Superior temporal gyrus (tissue), 1 donor: ENCODE measurements at regions not wholly inside any gene's neighbourhood (a gene's known extent, or its start where the extent isn't known, plus 50 kb on each side); places are given as distances from the start of the nearest gene placed in this dataset.
"Not testable (repeated sequence)": the region's sequence is repeated elsewhere in the genome, so short reads cannot be mapped to it uniquely, and the experiment has no call there.

ENCODE experiments used
- DNase-seq: peaks from one replicate; pipeline ENCODE4 v3.0.0-alpha.2; 2016; ENCODE audit errors: extremely low spot score

DNA sequence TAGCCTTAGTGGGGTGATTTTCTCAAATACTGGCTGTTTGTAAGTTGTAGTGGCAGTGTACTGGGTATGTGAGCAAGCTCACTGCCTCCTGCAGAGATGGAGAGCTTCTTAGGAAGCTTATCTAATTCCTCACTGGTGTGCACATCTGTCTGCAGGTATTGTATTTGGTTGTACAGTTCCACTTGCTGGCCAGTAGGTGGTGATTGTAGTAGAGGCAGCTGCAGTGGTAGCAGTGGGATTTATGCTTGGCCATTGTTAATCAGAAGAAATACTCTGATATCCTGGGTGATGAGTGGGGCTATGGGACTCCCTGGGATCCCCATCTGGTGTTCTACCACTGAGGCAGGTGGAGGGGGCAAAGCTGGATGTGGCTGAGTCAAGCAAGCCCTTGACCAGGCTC lies 276.1 kb upstream of the SPAG17 start:
- no peak for DNase-seq

DNA sequence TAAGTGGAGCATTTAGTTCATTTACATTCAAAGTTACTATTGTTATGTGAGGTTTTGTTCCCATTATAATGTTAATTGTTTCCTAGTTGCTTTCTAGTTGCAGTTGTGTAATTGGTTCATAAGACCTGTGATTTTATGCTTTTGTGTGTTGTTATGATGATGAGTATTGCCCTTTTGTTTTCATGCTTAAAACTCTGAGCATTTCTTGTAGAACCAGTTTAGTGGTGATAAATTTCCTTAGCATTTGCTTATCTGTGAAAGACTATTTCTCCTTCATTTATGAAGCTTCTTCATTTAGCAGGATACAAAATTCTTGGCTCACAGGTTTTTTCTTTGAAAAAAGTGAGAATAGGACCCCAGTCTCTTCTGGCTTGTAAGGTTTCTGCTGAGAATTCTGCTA lies 274.8 kb upstream of the SPAG17 start:
- no peak for DNase-seq

DNA sequence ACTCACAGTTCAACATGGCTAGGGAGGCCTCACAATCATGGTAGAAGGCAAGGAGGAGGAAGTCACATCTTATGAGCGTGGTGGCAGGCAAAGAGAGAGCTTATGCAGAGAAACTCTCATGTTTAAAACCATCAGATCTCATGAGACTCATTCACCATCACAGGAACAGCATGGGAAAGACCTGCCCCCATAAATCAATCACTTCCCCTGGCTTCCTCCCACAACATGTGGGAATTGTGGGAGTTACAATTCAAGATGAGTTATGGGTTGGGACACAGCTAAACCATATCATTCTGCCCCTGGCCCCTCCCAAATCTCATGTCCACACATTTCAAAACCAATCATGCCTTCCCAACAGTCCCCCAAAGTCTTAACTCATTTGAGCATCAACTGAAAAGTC lies 268.8 kb upstream of the SPAG17 start:
- DNase-seq: not testable (repeated sequence)

DNA sequence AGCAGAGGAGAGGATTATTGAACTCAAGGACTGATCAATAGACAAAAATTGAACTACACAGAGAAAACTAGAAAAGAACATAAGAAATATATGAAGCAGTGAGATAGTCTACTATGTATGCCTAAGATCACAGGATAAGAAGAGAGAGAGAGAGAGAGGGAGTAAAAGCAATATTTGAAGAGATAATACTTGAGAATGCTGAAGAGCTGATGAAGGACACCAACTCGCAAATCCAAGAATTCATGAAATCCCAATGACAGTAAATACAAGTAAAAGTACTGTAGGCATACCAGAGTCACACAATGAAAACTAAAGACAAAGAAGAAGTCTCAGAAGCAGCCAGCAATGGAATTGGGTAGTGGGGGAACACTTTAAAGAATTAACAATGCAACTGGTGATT lies 260.1 kb upstream of the SPAG17 start:
- no peak for DNase-seq

DNA sequence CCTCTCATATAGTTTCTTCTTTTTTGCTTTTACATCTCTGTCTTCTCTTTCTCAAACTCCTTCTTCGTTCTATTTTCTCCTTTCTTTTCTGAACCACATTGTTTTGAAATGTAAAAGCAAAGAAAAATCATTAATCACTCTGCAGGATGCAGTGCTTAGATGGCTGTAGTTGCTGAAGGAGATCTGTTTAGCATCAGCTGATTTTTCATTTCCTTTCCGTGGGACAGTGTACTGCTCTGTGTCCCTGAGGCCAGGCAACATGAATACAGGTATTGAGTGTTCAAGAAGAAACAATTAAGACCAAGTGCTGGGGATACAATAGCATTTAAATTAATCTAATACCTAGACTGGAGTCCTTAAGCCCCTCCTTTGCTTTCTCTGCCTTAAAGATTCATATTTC lies 257.2 kb upstream of the SPAG17 start:
- DNase-seq: no peak

DNA sequence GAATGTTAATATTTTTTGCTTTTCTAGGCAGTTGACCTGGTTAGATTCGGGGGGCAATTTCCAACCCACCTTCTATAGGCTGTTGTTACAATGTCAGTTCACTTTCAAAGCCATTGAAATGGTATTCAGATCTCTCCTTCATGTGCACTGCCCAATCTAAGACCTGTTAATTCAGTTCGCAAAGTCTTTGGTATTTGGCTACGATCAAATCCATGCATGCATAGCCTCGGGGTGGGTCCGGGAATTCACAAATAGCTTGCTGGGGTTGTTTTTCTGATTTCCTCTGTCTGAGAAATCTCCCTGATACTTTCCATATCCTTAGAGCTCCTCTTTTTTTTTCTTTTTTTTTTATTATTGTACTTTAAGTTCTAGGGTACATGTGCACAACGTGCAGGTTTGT lies 252.6 kb upstream of the SPAG17 start:
- DNase-seq: no peak

DNA sequence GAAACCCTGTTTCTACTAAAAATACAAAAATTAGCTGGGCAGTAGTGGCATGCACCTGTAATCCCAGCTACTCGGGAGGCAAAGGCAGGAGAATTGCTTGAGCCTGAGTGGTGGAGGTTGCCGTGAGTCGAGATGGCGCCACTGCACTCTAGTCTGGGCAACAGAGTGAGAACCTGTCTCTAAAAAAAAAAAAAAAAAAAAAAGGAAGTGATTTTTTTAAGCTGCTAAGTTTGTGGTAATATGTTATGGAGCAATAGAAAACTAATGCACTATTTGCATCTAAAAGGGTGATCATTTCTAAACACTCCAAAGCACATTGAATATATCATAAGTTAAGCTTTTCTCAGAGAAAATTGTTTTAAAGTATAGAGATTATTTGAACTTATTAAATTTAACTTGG lies 244.8 kb upstream of the SPAG17 start:
- DNase-seq: no peak

DNA sequence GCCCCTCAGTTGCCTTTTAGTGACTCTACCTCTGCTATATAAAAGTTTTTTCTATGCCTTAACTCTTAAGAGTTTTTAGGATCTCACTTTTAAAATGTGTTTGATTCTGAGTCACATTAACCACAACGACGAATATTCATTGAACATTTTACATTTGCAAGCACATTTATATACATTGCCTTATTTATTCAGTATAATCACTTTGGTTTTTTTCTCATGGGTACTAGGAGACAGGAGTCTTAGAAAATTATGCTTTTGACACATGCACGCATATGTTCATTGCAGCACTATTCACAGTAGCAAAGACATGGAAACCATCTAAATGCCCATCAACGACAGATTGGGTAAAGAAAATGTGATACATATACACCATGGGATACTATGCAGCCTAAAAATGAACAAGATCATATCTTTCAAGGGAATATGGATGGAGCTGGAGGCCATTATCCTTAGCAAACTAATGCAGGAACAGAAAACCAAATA lies 236.9 kb upstream of the SPAG17 start:
- DNase-seq: no peak

DNA sequence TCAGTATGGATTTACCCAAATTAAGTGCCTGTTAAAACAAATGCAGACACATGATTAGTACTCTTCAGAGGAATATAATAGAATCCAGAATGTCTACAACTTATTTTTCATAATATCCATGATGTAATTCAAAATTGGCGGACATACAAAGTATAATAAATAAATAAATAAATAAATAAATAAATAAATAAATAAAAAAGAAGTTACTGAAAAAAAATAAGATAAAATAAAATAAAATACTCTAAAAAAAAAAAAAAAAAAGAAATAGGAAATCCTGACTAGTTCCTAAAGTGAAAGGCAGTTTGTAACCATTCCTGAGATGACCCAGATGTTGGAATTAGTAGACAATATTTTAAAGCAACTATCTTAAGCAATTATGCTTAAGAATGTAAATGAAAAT lies 219.0 kb upstream of the SPAG17 start:
- no peak for DNase-seq

DNA sequence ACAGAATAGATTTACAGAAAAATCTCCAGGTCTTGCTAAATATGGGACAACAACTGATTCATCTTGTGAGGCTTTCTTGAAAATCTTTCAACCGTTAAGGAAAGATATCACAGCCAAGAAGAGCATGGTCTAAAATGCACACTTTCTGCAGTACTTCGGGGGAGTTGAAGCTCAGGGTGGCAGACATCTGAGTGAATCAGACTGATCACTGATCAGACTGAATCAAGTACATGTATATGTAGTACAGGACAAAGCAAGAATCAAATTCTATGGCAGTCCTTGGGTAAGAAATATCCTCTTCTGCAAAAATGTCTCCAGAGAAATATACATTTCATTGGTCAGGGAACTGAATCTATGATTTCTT lies 212.4 kb upstream of the SPAG17 start:
- DNase-seq: no peak

DNA sequence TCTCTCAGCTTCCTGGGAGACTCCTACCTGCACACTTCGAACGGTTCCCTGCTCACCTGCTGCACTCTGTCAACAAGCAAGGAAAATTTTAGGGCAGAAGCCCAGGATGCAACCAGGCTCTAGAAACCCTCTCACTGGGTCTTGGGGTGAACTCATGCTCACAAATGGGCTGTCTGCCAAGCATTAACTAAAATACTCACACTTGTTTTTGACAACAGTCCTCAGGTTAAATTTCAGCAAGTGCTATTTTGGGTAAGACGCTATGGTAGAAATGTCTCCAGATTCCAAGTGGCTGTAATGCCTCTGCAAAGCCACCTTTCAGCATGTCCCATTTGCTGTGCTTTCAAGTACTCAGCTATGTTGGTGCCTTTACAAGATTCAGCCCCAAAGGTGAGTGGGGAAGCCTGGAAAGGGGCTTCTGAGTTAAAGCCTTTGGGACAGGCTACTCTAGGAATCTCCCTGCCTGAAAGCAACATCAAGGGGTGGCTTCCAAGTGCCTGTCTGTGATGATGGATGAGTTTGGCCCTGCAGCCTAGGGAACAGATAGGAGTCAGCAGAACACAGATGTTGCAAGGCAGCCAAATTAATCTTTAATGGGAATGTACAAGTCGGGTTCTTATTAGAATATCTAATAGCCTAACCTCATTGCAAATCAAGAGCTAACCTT lies 211.9 kb upstream of the SPAG17 start:
- no peak for DNase-seq

DNA sequence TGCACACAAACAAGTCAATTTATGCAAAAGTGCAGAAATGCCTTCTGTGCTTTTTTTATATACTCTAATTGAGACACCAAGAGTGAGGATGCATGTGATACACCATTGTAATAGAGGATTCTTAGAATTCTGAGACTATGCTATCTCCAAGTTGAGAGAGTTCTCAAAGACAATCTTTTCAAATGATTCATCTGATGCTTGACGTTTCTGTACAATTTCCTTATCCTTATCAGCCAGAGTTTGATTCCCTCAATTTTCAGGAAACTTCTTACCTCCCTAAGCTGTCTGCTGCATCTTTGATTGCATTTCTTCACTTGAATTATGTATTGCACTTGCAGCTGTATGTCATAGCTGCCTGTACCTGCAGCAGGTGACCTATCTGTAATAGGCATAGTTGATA lies 211.3 kb upstream of the SPAG17 start:
- DNase-seq: no peak

DNA sequence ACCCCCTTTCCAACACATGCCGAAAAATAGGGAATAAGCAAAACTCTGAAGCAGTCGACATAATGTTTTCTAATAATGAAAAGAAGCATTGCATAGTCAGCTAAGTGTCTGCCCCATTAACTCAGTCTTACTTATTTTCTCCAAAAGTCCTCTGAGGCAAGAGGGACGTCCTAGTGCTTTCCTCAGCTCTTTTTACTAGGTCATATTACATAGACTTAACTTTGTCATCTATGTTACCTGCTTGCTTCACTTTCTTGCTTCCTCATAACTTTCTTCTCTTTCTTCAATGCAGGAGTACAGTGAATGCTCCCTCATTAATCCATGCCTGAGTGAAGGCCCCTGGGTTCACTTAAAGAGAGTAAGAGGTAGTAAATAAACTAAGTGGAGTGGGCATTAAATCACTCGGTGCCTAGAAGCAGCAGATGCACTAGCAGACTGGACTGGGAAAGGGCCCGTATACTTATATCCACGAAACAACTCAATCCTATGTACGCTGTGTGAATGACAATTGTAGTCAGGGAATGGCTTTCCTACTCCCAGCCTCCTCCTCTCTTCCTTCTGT lies 210.5 kb upstream of the SPAG17 start:
- DNase-seq: no peak

DNA sequence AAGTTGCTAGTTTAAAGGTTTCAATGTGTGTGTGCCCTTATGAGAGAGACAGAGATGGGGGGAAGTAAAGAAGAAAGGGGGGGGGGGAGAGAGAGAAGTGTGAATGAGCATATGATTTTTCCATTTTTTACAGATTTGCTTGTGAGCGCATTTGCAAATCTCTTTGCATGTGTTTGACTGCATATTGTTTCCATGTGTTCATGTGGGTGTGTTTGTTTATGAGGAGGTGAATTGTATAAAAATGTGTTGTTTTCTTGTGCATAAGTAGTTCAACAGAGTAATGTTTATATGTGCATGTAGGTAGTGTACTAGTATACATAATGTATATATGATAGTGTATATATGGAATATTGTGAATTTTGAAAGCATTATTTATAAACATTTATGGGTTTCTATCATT lies 205.9 kb upstream of the SPAG17 start:
- DNase-seq: no peak

DNA sequence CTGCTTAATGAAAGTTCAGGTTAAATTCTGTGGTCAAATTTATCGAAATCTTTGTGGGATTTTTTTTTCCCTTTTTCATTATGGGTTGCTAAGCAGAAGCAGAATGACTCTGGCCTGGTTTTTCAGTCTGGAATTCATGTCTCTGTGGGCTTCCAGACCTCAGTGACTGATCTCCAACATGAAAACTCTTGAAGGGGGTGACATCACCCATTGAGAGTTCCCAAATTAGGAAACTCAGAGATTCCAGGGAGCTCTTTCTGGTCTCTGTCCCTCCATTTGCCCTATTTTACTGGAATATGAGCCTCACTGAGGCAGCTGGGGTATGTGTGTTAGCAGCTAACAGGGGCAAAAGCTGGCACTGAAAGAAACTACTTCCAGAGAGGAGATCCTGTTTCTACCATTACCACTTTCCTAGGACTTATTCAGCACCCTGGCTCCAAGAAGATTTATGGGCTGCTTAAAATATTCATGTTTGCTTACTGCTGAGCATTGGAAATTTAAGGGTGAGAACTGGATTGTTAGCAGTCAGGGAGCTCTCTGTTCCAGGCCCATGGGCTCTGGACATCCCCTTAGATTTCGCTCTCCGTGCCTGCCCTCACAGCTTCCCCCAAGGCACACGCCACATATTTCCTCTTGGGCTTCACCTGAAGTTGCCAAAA lies 203.4 kb upstream of the SPAG17 start:
- DNase-seq: no peak

DNA sequence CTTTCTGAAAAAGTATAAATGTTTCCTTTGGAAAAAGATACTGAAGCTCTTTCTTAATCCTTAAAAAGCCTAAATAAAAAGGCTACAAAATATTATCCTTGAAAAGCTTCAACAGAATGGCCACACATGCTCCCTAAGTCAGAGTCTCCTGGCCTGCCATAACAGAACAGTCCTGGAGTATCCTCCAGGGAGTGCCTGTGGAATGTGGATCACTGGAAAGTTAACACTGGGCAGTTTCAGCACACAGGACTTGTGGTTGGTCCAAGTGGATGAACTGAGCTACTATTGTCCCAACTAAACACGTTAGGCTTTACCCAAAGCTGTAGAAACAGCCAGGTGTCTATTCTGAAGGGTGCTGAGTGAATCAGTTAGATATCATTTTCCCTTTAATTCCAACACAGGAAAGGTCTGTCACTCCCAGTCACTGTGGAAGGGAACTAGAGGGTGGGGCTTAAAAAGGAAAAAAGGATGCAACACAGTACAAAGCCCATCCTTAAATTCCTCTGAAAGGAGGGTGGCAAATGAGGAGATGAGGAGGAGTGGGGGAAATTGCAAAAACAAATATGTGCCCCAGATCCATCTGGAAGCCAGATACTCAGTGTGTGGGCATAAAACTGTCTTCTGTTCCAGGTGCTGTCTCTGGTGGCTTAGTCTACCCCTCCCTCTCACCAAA lies 196.3 kb upstream of the SPAG17 start:
- DNase-seq: no peak

DNA sequence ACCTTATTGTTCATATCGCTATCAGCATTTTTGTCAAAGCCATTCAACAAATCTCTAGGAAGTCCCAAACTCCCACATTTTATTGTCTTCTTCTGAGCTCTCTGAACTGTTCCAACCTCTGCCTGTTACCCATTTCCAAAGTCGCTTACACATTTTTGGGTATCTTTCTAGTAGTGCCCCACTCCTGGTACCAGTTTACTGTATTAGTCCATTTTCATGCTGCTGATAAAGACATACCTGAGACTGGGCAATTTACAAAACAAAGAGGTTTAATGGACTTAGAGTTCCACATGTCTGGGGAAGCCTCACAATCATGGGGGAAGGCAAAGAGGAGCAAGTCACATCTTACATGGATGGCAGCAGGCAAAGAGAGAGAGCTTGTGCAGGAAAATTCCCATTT lies 192.2 kb upstream of the SPAG17 start:
- DNase-seq: not testable (repeated sequence)

DNA sequence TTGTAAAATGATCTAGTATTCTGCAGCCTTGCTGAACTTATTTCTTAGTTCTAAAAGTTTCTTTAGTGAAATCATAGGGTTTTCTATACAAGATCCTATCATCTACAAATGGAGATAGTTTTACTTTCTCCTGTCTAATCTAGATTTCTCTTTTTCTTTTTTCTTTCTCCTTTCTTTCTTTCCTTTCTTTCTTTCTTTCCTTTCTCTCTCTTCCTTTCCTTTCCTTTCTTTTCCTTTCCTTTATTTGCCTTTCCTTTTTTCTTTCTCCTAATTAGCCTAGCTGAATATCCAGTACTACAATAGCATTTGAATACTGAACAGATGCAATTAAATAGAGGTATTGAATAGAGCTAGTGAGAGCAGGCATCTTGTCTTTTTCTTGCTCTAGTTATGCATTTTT lies 186.6 kb upstream of the SPAG17 start:
- DNase-seq: no peak

DNA sequence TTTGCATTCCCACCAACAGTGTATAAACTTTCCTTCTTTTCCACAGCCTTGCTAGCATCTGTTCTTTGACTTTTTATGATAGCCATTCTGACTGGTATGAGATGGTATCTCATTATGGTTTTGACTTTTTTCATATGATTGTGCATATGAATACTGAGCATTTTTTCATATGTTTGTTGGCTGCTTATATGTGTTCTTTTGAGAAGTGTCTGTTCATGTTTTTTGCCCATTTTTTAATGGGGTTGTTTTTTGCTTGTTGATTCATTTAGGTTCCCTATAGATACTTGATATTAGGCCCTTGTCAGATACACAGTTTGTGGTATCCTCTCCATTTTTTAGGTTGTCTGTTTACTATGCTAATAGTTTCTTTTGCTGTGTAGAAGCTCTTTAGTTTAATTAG lies 185.8 kb upstream of the SPAG17 start:
- no peak for DNase-seq

DNA sequence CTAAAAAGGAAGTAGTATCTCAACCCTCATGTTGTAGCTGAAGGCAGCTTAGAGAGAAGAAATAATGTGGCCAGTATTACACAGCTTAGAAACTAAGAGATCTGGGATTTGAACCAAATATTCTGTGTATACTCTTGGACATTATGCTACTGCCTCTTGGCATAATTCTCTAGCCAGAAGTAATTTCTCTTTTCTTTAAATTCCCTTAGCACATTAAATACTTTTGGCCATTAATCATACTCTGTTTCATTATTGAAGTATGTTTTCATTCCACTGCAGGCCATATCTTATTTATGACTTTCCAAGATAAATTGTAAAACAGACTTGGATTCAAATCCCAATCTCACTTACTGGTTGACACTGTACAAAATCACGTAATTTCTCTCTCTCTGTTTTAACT lies 181.3 kb upstream of the SPAG17 start:
- DNase-seq: no peak

DNA sequence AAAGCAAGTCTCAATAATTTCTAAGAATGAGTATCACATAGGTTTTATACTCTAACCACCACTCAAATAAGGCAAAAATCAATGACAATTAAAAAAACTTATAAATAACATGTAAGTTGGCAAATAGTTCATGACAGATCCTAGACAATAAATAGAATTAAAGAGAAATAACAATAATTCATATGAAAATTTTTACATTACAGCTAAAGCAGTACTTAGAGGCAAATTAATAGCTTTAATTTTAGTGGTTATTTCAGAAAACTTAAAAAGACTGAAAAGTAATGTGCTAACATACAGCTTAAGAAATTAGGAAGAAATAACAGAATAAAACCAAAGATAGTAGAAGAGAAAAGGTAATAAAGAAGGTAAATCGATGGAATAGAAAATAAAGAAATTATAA lies 179.9 kb upstream of the SPAG17 start:
- no peak for DNase-seq

DNA sequence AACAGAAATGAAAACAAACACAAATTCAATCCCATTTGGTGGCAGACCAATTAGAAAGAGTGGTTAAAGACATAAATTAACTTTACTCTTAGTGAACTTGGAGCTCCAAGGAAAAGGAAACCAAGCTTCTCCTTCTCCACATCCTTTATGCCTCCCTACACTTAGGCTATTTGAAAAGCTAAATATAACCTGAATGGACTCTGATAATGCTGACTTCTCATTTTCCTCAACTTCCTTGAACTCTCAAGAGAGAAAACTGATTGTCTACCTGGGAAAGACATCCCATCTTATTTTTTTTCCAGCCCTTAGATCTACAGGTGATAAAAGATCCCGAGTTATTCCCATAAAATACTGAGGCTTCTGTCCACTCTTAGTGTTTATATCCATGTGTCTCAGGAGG lies 178.4 kb upstream of the SPAG17 start:
- no peak for DNase-seq

DNA sequence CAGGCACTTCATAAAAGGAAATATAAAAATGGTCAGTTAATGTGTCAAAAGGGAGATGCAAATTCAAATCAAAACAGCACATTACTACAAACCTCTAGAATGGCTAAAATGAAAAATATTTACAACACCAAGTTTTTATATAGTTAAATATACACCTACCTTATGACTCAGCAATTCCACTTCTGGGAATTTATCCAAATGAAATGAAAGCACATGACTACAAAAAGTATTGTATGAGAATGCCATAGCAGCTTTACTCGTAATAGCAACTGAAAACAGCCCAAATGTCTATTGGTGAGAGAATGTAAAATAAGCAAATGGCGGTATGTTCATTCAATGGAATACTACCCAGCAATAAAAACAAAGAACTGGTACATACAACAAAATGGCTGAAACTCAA lies 175.8 kb upstream of the SPAG17 start:
- DNase-seq: no peak
